NB4 (cell line): ENCODE measurements at regions not wholly inside any gene's neighbourhood (a gene's known extent, or its start where the extent isn't known, plus 50 kb on each side); places are given as distances from the start of the nearest gene placed in this dataset.

Source experiments
- CTCF ChIP-seq: IDR thresholded peaks from one replicate; pipeline ENCODE4 v1.5.1; 2012; ENCODE audit warnings: low read depth, low read length
- MAX ChIP-seq: IDR thresholded peaks from 2 replicates; pipeline ENCODE4 v1.6.1; 2011; ENCODE audit warnings: low read depth, low read length
- POLR2A ChIP-seq: IDR thresholded peaks from 2 replicates; pipeline ENCODE4 v1.6.1; 2011; ENCODE audit warnings: mild to moderate bottlenecking; ENCODE audit not compliant: insufficient read length; ENCODE audit errors: extremely low read depth

- no peak for TF ChIP-seq CTCF
- no peak for TF ChIP-seq POLR2A
- TF ChIP-seq MAX = no peak
Measured at GRCh38 chr1:5484451-5485165, 507.6 kb downstream of the NPHP4 start.
